ENCODE measurements at regions not wholly inside any gene's neighbourhood (a gene's known extent, or its start where the extent isn't known, plus 50 kb on each side); places are given as distances from the start of the nearest gene placed in this dataset.
"Not testable (repeated sequence)": the region's sequence is repeated elsewhere in the genome, so short reads cannot be mapped to it uniquely, and the experiment has no call there.

- no peak for DNase-seq (ENCODE audit: low spot score in 2 of 2)
- no peak for ATAC-seq (ENCODE audit: low read depth)
- Mint-ChIP-seq H3K9me3 (no peaks in the 10 kb centered on the region), H3K27me3 (peaks cover 11% of the 10 kb centered on the region), H3K36me3 (no peaks in the 10 kb centered on the region), H3K4me3 (no peak overlapping the region), H3K27ac (no peak overlapping the region), H3K4me1 (no peaks in the 10 kb centered on the region)
Measured at GRCh38 chr12:67046062-67046461, 223.1 kb upstream of the CAND1 start.

- Mint-ChIP-seq H3K4me3 (no peak overlapping the region), H3K4me1 (no peaks in the 10 kb centered on the region), H3K9me3 (no peaks in the 10 kb centered on the region), H3K36me3 (no peaks in the 10 kb centered on the region), H3K27ac (no peak overlapping the region), H3K27me3 (peaks cover 10% of the 10 kb centered on the region)
- no peak for DNase-seq (ENCODE audit: low spot score in 2 of 2)
- ATAC-seq (ENCODE audit: low read depth): no peak
Measured at GRCh38 chr12:67047634-67048033, 221.5 kb upstream of the CAND1 start.

DNA sequence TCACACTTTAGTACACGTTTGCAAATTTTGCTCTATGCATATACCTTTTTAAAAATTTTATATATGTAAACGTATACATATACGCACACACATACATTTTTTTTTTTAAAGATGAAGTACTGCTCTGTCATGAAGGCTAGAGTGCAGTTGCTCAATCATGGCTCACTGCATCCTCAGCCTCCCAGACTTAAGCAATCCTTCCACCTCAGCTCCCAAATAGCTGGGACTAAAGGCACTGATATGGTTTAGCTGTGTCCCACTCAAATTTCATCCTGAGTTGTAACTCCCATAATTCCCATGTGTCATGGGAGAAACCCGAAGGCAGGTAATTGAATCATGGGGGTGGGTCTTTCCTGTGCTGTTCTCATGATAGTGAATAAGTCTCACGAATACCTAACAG lies 220.8 kb upstream of the CAND1 start:
- Mint-ChIP-seq H3K9me3 (no peaks in the 10 kb centered on the region), H3K27me3 (peaks cover 8% of the 10 kb centered on the region), H3K4me3 (no peak overlapping the region), H3K36me3 (no peaks in the 10 kb centered on the region), H3K27ac (no peak overlapping the region), H3K4me1 (no peaks in the 10 kb centered on the region)
- DNase-seq (ENCODE audit: low spot score in 2 of 2): no peak
- ATAC-seq (ENCODE audit: low read depth): no peak

GRCh38 chr12:67049199-67049598 lies 220.0 kb upstream of the CAND1 start:
- not testable (repeated sequence) for H3K27ac Mint-ChIP-seq; H3K4me3 Mint-ChIP-seq; H3K9me3 Mint-ChIP-seq; ATAC-seq (ENCODE audit: low read depth); DNase-seq (ENCODE audit: low spot score in 2 of 2); H3K36me3 Mint-ChIP-seq; H3K27me3 Mint-ChIP-seq; H3K4me1 Mint-ChIP-seq

DNA sequence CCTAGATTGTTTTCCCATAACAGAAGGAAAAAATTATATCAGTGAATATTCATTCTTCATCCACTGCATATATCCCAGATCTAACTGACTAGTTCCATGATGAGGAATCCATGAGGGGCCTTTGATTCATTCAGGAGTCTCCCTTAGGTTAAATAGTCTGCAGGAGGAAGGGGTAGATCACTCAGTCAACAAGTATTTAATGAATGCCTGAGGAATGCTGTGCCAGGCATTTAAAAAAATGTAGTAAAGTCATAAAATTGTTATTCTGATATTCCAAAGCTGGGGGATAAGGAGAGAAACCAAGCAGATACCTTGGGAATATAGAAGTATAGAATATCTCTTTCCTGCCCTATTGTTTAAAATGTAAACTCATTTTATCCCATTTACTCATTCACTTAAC lies 216.2 kb upstream of the CAND1 start:
- Mint-ChIP-seq H3K4me3 (no peak overlapping the region), H3K4me1 (no peaks in the 10 kb centered on the region), H3K9me3 (no peaks in the 10 kb centered on the region), H3K27ac (no peak overlapping the region), H3K27me3 (peaks cover 11% of the 10 kb centered on the region), H3K36me3 (no peaks in the 10 kb centered on the region)
- no peak for ATAC-seq (ENCODE audit: low read depth)
- no peak for DNase-seq (ENCODE audit: low spot score in 2 of 2)

DNA sequence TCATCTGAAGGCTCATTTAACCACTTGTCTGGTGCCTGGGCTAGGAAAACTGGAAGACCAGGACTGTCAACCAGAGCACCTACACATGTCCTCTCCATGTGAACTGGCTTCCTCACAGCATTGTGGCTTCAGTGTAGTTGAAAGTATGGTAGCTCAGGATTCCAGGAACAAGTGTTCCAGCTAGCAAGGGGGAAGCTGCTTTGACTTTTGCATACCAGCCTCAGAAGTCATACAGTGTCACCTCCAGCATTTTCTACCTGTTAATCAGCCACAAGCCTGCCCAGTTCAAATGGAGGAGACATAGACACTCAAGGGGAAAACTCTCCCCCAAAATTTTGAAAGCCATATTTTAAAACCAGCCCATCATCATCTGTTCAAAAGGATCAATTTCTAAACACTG lies 212.8 kb upstream of the CAND1 start:
- ATAC-seq (ENCODE audit: low read depth) (no peak), DNase-seq (ENCODE audit: low spot score in 2 of 2) (no peak)
- Mint-ChIP-seq H3K9me3 (no peaks in the 10 kb centered on the region), H3K27ac (no peak overlapping the region), H3K4me1 (no peaks in the 10 kb centered on the region), H3K27me3 (peaks cover 5% of the 10 kb centered on the region), H3K36me3 (no peaks in the 10 kb centered on the region), H3K4me3 (no peak overlapping the region)

DNA sequence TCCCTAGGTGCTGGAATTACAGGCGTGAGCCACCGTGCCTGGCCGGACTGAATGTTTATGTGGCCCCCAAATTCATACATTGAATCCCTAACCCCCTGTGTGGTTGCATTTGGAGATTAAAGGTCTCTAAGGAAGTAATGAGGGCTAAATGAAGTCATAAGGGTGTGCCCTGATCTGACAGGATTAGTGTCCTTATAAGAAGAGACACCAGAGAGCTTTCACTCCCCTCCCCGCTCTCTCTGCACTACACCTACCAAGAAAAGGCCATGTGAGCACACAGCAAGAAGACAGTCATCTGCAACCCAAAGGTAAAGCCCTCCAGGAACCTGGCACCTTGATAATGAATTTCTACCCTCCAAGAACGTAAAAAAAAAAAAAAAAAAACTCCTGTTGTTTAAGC lies 212.1 kb upstream of the CAND1 start:
- ATAC-seq (ENCODE audit: low read depth): no peak
- Mint-ChIP-seq H3K27ac (no peak overlapping the region), H3K36me3 (no peaks in the 10 kb centered on the region), H3K4me1 (no peaks in the 10 kb centered on the region), H3K4me3 (no peak overlapping the region), H3K9me3 (no peaks in the 10 kb centered on the region), H3K27me3 (peaks cover 8% of the 10 kb centered on the region)
- DNase-seq (ENCODE audit: low spot score in 2 of 2): no peak

DNA sequence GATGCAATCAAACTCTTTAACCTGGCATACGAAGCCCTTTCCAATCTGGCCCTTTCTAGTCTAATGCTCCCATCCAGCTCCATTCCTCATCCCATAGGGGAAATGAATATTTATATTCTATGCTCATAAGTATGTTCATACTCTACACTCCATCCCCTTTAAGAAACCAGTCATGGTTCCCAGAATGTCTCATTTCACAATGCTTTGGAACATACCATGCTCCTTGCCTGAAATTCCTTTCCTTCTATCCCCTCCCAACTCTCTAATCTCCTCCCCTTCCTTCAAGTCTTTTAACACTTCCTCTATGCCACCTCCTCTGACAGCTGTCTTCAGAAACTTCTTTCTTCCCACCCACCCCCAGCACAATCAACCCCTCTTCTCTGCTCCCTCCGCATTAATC lies 207.0 kb upstream of the CAND1 start:
- H3K27me3 Mint-ChIP-seq: peaks cover 13% of the 10 kb centered on the region
- no peaks in the 10 kb centered on the region for H3K9me3 Mint-ChIP-seq
- no peaks in the 10 kb centered on the region for H3K36me3 Mint-ChIP-seq
- no peak overlapping the region for H3K4me3 Mint-ChIP-seq
- ATAC-seq (ENCODE audit: low read depth) (no peak), DNase-seq (ENCODE audit: low spot score in 2 of 2) (no peak)
- no peak overlapping the region for H3K27ac Mint-ChIP-seq
- no peaks in the 10 kb centered on the region for H3K4me1 Mint-ChIP-seq

DNA sequence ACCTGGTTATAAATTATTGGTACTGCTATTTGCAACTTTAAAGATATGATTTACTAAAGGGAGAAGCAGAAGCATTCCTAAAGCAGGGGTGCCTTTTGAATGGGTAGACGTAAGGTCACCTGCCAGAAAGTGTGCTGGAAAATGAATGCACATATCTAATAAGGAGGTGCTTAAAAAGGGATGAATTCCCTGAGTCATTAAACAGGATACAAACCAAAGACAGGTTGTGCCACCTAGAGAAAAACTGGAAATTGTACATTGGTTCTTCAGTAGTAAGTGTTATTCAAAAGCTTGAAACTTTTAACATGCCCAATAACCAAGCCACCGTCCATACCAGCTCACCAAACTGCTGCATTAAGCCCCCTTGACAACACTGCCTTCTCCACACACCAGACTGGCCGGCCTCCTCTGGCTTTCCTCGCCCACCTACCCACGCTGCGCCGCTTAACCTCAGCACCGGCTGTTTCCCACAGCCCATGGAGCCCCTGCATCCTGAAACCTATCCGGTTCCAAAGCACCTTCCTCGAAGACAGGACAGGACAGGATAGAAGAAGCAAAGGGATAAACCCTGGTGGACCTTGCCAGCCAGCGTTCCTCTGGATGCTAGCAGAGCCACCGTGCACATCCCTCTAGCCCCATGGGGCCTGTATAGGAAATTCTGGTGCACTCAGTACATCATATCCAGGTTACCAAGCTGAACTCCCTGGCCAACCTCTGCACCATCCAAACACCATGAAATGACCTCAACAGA lies 201.5 kb upstream of the CAND1 start:
- Mint-ChIP-seq H3K27me3 (peaks cover 18% of the 10 kb centered on the region), H3K27ac (no peak overlapping the region), H3K9me3 (no peaks in the 10 kb centered on the region), H3K36me3 (no peaks in the 10 kb centered on the region), H3K4me3 (peak overlapping the region; percentile 71), H3K4me1 (peaks cover 13% of the 10 kb centered on the region)
- no peak for ATAC-seq (ENCODE audit: low read depth)
- DNase-seq (ENCODE audit: low spot score in 2 of 2): no peak

DNA sequence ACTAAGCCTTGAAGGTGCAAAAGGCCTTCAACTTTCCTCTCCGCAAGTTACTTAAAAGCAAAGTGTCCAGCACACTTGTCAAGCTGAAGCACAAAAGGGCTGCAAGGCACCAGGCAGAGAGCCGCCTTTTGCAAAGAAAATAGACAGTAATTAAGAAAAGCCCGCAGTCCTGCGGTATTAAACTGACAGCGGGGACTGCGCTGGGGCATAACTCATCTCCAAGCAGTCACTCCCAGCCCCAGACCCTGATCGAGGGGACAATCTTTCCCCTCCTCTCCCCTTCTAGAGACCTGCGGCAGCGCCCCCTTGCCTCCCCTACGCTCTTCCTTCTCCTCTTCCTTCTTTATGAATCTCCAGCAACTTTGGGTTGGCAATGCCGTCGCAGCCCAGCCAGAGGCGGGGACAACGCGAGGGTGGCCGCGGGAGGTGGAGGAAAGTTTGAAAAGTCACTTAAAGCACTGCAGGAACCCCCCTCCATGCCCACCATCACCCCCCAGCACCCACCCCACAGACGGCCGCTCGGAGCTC lies 200.9 kb upstream of the CAND1 start:
- Mint-ChIP-seq H3K27me3 (peaks cover 18% of the 10 kb centered on the region), H3K4me3 (peak overlapping the region; percentile 71), H3K4me1 (peaks cover 13% of the 10 kb centered on the region), H3K9me3 (no peaks in the 10 kb centered on the region), H3K27ac (peak overlapping the region; percentile 42), H3K36me3 (no peaks in the 10 kb centered on the region)
- no peak for ATAC-seq (ENCODE audit: low read depth)
- no peak for DNase-seq (ENCODE audit: low spot score in 2 of 2)

DNA sequence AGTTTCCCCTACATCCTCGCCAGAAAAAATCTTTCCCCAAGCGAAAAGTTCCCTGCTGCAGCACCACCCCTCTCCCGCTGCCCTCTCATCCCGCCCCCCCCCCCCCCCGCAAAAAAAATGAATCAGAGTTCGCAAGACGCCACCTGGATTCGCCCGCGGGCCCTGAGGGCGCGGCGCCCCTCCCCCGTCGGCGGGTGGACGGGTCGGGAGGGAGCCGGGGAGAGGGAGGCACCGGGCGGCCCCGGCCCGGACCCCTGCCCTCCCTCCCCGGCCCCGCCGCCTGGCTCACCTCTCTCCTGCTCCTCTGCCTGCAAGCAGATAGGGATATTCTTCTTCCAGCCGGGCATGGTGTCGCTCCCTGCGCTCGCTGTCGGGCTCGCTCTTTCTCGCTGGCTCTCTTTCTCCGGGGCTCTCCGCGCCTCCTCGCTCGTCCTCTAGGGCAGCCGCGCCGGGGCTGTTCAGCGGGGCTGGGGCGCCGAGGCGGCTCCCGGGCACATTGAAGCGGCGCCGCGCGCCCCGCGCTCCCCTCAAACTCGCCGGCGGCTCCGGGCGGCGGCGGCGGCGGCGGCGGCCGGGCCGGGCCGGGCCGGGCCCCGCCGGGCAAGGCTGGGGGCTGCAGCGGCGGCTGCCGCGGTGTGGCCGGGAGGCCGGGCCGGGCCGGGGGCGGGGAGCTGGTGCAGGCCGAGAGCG lies 200.3 kb upstream of the CAND1 start:
- peak overlapping the region; percentile 87 for H3K4me3 Mint-ChIP-seq
- ATAC-seq (ENCODE audit: low read depth): peak; percentile 55
- DNase-seq (ENCODE audit: low spot score in 2 of 2): no peak
- H3K36me3 Mint-ChIP-seq: no peaks in the 10 kb centered on the region
- H3K27me3 Mint-ChIP-seq: peaks cover 19% of the 10 kb centered on the region
- no peaks in the 10 kb centered on the region for H3K9me3 Mint-ChIP-seq
- H3K4me1 Mint-ChIP-seq: peaks cover 13% of the 10 kb centered on the region
- peak overlapping the region; percentile 42 for H3K27ac Mint-ChIP-seq

DNA sequence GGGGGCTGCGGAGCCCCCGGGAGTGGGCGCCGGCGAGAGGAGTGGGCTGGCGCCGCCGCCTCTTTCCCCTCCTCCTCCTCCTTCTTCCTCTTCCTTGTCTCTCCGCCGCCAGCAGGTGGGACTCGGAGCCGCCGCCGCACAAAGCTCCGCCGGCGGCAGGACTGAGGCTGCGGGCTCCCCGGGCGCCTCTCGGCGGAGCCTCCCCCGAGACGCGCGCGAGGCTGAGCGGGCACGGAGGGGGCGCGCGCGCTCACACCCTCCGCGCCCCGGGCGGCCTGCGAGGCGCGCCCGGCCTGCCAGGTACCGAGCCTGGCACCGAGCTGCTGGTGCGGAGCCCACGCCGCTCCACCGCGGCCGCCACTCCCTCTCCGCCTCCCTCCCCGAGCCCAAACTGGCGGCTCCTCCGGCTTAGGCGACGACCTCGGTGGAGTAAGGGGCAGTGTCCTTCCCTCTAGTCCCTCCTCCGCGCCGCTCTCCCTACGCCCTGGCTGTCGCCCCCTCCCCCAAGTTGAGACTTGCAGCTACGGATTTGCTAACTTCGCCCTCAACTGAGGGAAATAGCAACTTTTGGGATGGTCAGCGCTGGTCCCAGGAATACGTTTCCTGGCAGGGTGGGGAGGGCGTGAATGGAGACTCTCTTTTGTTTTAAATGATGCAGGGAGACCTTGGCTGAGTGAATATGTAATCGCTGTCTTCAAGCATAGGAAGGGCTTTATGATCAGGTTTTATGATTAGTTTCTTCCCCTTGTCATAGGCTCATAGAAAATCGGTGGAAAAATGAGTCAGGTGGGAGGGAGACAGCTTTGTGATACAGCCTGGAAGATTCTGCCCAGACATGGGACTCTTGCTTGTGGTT lies 199.5 kb upstream of the CAND1 start:
- ATAC-seq (ENCODE audit: low read depth): peak; percentile 68
- DNase-seq (ENCODE audit: low spot score in 2 of 2): peak in 1 of 2 donors; percentile 32
- H3K36me3 Mint-ChIP-seq: no peaks in the 10 kb centered on the region
- peaks cover 13% of the 10 kb centered on the region for H3K4me1 Mint-ChIP-seq
- no peaks in the 10 kb centered on the region for H3K9me3 Mint-ChIP-seq
- peaks cover 19% of the 10 kb centered on the region for H3K27me3 Mint-ChIP-seq
- peak overlapping the region; percentile 87 for H3K4me3 Mint-ChIP-seq
- peak overlapping the region; percentile 28 for H3K27ac Mint-ChIP-seq

GRCh38 chr12:67070307-67070600 lies 198.9 kb upstream of the CAND1 start:
- peak overlapping the region; percentile 87 for H3K4me3 Mint-ChIP-seq
- peaks cover 13% of the 10 kb centered on the region for H3K4me1 Mint-ChIP-seq
- ATAC-seq (ENCODE audit: low read depth): no peak
- H3K9me3 Mint-ChIP-seq: no peaks in the 10 kb centered on the region
- H3K27ac Mint-ChIP-seq: peak overlapping the region; percentile 28
- peaks cover 19% of the 10 kb centered on the region for H3K27me3 Mint-ChIP-seq
- H3K36me3 Mint-ChIP-seq: no peaks in the 10 kb centered on the region
- no peak for DNase-seq (ENCODE audit: low spot score in 2 of 2)

GRCh38 chr12:67070604-67071003 lies 198.6 kb upstream of the CAND1 start:
- Mint-ChIP-seq H3K36me3 (no peaks in the 10 kb centered on the region), H3K27ac (no peak overlapping the region), H3K27me3 (peaks cover 23% of the 10 kb centered on the region), H3K4me1 (peaks cover 13% of the 10 kb centered on the region), H3K9me3 (no peaks in the 10 kb centered on the region), H3K4me3 (peak overlapping the region; percentile 87)
- DNase-seq (ENCODE audit: low spot score in 2 of 2): no peak
- ATAC-seq (ENCODE audit: low read depth): no peak

Data from memory B cell (primary cell).